Body of pancreas (tissue), 4 donors: ENCODE measurements at regions not wholly inside any gene's neighbourhood (a gene's known extent, or its start where the extent isn't known, plus 50 kb on each side); places are given as distances from the start of the nearest gene placed in this dataset.

Experiments
- CTCF ChIP-seq, 7 experiments: fragments of 450-650 bp in 4 of 7; fragments of 200-600 bp in 3 of 7; sonication (generic) in 3 of 7; IDR thresholded peaks; one replicate each; pipeline ENCODE4 v1.5.1; 2016 to 2019; ENCODE audit warnings: antibody characterized with exemption in 7 of 7
- POLR2A ChIP-seq, 3 donors: fragments of 450-650 bp; IDR thresholded peaks; one replicate each; pipeline ENCODE4 v1.6.1; 2016; ENCODE audit warnings: antibody characterized with exemption in 3 of 3, mild to moderate bottlenecking in 2 of 3

DNA sequence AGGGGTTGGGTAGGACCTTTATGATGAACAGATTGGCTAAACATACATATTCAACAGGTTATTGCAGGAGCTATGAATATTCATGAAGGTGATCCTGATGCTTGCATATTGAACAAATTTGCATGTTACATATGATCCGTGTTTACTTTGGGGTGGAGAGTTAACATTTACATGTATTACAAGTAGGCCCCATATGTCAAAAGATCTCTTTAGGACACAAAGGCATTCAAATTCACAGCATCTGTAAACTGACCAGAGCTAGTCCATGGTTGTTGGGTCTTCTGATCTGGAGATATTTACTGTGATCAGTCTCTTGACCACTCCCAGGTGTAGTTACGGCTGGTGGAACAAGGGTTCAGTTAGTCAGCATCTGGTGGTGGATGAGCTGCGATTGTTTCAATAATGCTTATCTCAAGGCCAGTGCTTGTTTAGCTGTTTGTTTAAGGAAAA lies 80.4 kb downstream of the PMAIP1 start:
- TF ChIP-seq CTCF (IDR thresholded peaks at IDR 0.05) (no peak), POLR2A (IDR thresholded peaks at IDR 0.05) (no peak)
